Osteocyte (in vitro differentiated cells): ENCODE measurements at regions not wholly inside any gene's neighbourhood (a gene's known extent, or its start where the extent isn't known, plus 50 kb on each side); places are given as distances from the start of the nearest gene placed in this dataset.

Experiments used
- DNase-seq: peaks from one replicate; pipeline ENCODE4 v3.0.0; 2021; ENCODE audit warnings: mixed read lengths; ENCODE audit not compliant: unreplicated experiment; ENCODE audit errors: extremely low spot score
- H3K27ac Mint-ChIP-seq: one replicate; pipeline ENCODE4 v1.8.0; 2021; ENCODE audit warnings: mild to moderate bottlenecking, mixed read lengths; ENCODE audit not compliant: unreplicated experiment
- H3K27me3 Mint-ChIP-seq: one replicate; pipeline ENCODE4 v1.8.0; 2021; ENCODE audit warnings: mixed read lengths; ENCODE audit not compliant: unreplicated experiment
- H3K36me3 Mint-ChIP-seq: one replicate; pipeline ENCODE4 v1.8.0; 2021; ENCODE audit warnings: mixed read lengths; ENCODE audit not compliant: unreplicated experiment
- H3K4me1 Mint-ChIP-seq: one replicate; pipeline ENCODE4 v1.8.0; 2021; ENCODE audit warnings: mixed read lengths; ENCODE audit not compliant: unreplicated experiment
- H3K4me3 Mint-ChIP-seq: one replicate; pipeline ENCODE4 v1.8.0; 2021; ENCODE audit warnings: mild to moderate bottlenecking, moderate library complexity, mixed read lengths; ENCODE audit not compliant: unreplicated experiment
- H3K9me3 Mint-ChIP-seq: one replicate; pipeline ENCODE4 v1.8.0; 2021; ENCODE audit warnings: mixed read lengths; ENCODE audit not compliant: unreplicated experiment
- CTCF ChIP-seq: fragments of 200-600 bp; sonication (generic); IDR thresholded peaks from 2 replicates; pipeline ENCODE4 v1.5.0; 2021; ENCODE audit warnings: antibody characterized with exemption, mild to moderate bottlenecking, moderate library complexity

- Mint-ChIP-seq H3K27ac (no peak overlapping the region), H3K9me3 (no peaks in the 10 kb centered on the region), H3K36me3 (no peaks in the 10 kb centered on the region), H3K4me1 (no peaks in the 10 kb centered on the region), H3K4me3 (no peak overlapping the region), H3K27me3 (no peaks in the 10 kb centered on the region)
- TF ChIP-seq CTCF: no peak
- DNase-seq: no peak
These were observed 68.4 kb upstream of the LRRC7 start for GRCh38 chr1:69499203-69499803.

- H3K27ac Mint-ChIP-seq: no peak overlapping the region
- no peak for TF ChIP-seq CTCF
- DNase-seq: no peak
- no peaks in the 10 kb centered on the region for H3K4me1 Mint-ChIP-seq
- H3K27me3 Mint-ChIP-seq: no peaks in the 10 kb centered on the region
- H3K4me3 Mint-ChIP-seq: no peak overlapping the region
- no peaks in the 10 kb centered on the region for H3K9me3 Mint-ChIP-seq
- H3K36me3 Mint-ChIP-seq: no peaks in the 10 kb centered on the region
These were observed 64.7 kb upstream of the LRRC7 start for GRCh38 chr1:69502991-69503390.

- Mint-ChIP-seq H3K36me3 (no peaks in the 10 kb centered on the region), H3K4me1 (no peaks in the 10 kb centered on the region), H3K27ac (no peak overlapping the region), H3K9me3 (no peaks in the 10 kb centered on the region), H3K4me3 (no peak overlapping the region), H3K27me3 (no peaks in the 10 kb centered on the region)
- DNase-seq: no peak
- no peak for TF ChIP-seq CTCF
These were observed 62.9 kb upstream of the LRRC7 start for GRCh38 chr1:69504730-69505252.

DNA sequence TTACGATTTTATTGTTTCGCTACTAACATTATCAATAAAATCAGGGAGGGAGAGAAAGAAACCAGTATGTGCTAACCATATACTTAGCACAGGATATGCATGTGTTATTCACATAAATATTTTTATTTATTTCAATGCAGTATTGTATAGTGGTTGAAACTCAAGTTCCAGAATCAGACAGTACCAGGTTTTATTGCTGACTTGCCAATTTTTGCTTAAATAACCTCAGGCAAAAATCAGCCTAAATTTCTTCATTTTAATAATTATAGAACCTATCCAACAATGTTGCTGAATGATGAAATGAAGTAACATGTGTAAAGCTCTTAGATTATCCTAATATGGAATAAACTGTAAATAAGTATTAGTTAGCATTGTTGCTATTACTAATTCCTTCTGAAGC, 61.4 kb upstream of the LRRC7 start:
- Mint-ChIP-seq H3K4me3 (no peak overlapping the region), H3K27ac (no peak overlapping the region), H3K27me3 (no peaks in the 10 kb centered on the region), H3K9me3 (no peaks in the 10 kb centered on the region), H3K4me1 (peaks cover 3% of the 10 kb centered on the region), H3K36me3 (no peaks in the 10 kb centered on the region)
- TF ChIP-seq CTCF: no peak
- DNase-seq: no peak

GRCh38 chr1:69506721-69507120, 61.0 kb upstream of the LRRC7 start:
- Mint-ChIP-seq H3K4me1 (peaks cover 7% of the 10 kb centered on the region), H3K9me3 (no peaks in the 10 kb centered on the region), H3K4me3 (no peak overlapping the region), H3K36me3 (no peaks in the 10 kb centered on the region), H3K27ac (no peak overlapping the region), H3K27me3 (no peaks in the 10 kb centered on the region)
- no peak for DNase-seq
- no peak for TF ChIP-seq CTCF
